KMS-11 (cell line): ENCODE measurements at regions not wholly inside any gene's neighbourhood (a gene's known extent, or its start where the extent isn't known, plus 50 kb on each side); places are given as distances from the start of the nearest gene placed in this dataset.

Source experiments
- H2AFZ ChIP-seq: fragments of 200-600 bp; sonication (generic); 2 replicates; pipeline ENCODE4 v1.6.1; 2016; ENCODE audit warnings: antibody characterized with exemption, mixed run types, low read depth
- H3K27ac ChIP-seq: fragments of 200-600 bp; sonication (generic); 2 replicates; pipeline ENCODE4 v1.6.1; 2016; ENCODE audit warnings: mild to moderate bottlenecking, mixed run types
- H3K27me3 ChIP-seq: fragments of 200-600 bp; sonication (generic); 2 replicates; pipeline ENCODE4 v1.6.1; 2017; ENCODE audit warnings: mild to moderate bottlenecking, low read depth, mixed run types, moderate library complexity; ENCODE audit not compliant: insufficient read depth
- H3K36me3 ChIP-seq: fragments of 200-600 bp; sonication (generic); 2 replicates; pipeline ENCODE4 v1.6.1; 2017; ENCODE audit warnings: mild to moderate bottlenecking, mixed run types; ENCODE audit not compliant: insufficient read depth
- H3K4me1 ChIP-seq: fragments of 200-600 bp; sonication (generic); 2 replicates; pipeline ENCODE4 v1.6.1; 2016; ENCODE audit warnings: mild to moderate bottlenecking, low read depth, mixed run types; ENCODE audit not compliant: poor library complexity, severe bottlenecking
- H3K4me2 ChIP-seq: fragments of 200-600 bp; sonication (generic); 2 replicates; pipeline ENCODE4 v1.7.0; 2016; ENCODE audit warnings: mild to moderate bottlenecking, mixed run types
- H3K4me3 ChIP-seq: fragments of 200-600 bp; sonication (generic); IDR thresholded peaks from 2 replicates; pipeline ENCODE4 v1.6.1; 2017; ENCODE audit warnings: low read depth, low read length, mixed read lengths; ENCODE audit not compliant: insufficient read depth
- H3K79me2 ChIP-seq: fragments of 200-600 bp; sonication (generic); 2 replicates; pipeline ENCODE4 v1.6.1; 2016; ENCODE audit warnings: low read depth, mixed run types; ENCODE audit not compliant: insufficient read depth
- H3K9ac ChIP-seq: fragments of 200-600 bp; sonication (generic); 2 replicates; pipeline ENCODE4 v1.6.1; 2016; ENCODE audit warnings: mild to moderate bottlenecking, mixed run types
- H4K20me1 ChIP-seq: fragments of 200-600 bp; sonication (generic); 2 replicates; pipeline ENCODE4 v1.6.1; 2016; ENCODE audit warnings: mild to moderate bottlenecking, mixed run types; ENCODE audit not compliant: insufficient read depth
- CTCF ChIP-seq: fragments of 200-600 bp; sonication (generic); conservative IDR thresholded peaks from 2 replicates; pipeline ENCODE4 v1.6.1; 2017; ENCODE audit warnings: low read depth, mild to moderate bottlenecking, antibody characterized with exemption, low read length, moderate library complexity, mixed read lengths

- Histone ChIP-seq H3K4me3 (no peak overlapping the region), H3K27ac (no peak overlapping the region), H3K4me1 (no peaks in the 10 kb centered on the region), H3K36me3 (no peaks in the 10 kb centered on the region), H2AFZ (no peak overlapping the region), H3K9ac (no peak overlapping the region), H3K27me3 (no peaks in the 10 kb centered on the region), H4K20me1 (no peaks in the 10 kb centered on the region), H3K79me2 (no peaks in the 10 kb centered on the region), H3K4me2 (no peak overlapping the region)
- no peak for TF ChIP-seq CTCF
Measured at GRCh38 chr21:35338881-35339632, 290.0 kb upstream of the RUNX1 start.

DNA sequence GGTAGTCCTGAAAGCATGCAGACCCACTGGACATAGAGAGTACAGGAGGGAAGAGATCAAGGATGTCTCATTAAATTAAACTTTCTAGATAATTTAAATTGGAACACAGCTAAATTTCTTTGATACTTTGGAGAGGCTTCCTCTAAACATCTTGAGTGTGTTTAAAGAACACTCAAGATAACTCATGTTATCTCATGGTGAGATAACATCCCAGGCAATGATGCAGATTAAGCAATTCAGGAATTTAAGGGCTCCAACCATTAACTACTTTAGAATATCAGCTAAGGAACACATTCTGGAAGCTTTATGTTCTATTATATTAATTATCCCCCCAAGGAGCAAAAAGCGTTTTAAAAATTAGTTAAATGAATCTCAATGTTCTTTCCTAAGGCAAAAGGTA, 289.2 kb upstream of the RUNX1 start:
- Histone ChIP-seq H3K4me1 (no peaks in the 10 kb centered on the region), H4K20me1 (no peaks in the 10 kb centered on the region), H3K79me2 (no peaks in the 10 kb centered on the region), H3K9ac (no peak overlapping the region), H3K4me3 (no peak overlapping the region), H3K36me3 (no peaks in the 10 kb centered on the region), H3K4me2 (no peak overlapping the region), H3K27ac (no peak overlapping the region), H2AFZ (no peak overlapping the region), H3K27me3 (no peaks in the 10 kb centered on the region)
- TF ChIP-seq CTCF: no peak

GRCh38 chr21:35337573-35337972, 288.5 kb upstream of the RUNX1 start:
- Histone ChIP-seq H3K27ac (no peak overlapping the region), H4K20me1 (no peaks in the 10 kb centered on the region), H3K9ac (no peak overlapping the region), H3K4me1 (no peaks in the 10 kb centered on the region), H3K79me2 (no peaks in the 10 kb centered on the region), H2AFZ (no peak overlapping the region), H3K27me3 (no peaks in the 10 kb centered on the region), H3K4me2 (no peak overlapping the region), H3K36me3 (no peaks in the 10 kb centered on the region), H3K4me3 (no peak overlapping the region)
- no peak for TF ChIP-seq CTCF

GRCh38 chr21:35336534-35336933, 287.4 kb upstream of the RUNX1 start:
- Histone ChIP-seq H3K4me3 (no peak overlapping the region), H2AFZ (no peak overlapping the region), H3K4me1 (no peaks in the 10 kb centered on the region), H3K36me3 (no peaks in the 10 kb centered on the region), H3K4me2 (no peak overlapping the region), H3K27ac (no peak overlapping the region), H4K20me1 (no peaks in the 10 kb centered on the region), H3K27me3 (no peaks in the 10 kb centered on the region), H3K9ac (no peak overlapping the region), H3K79me2 (no peaks in the 10 kb centered on the region)
- TF ChIP-seq CTCF: no peak
